BLaER1 treated with 17β-estradiol and CSF1 and Interleukin-3, amounts not matched to agents 10 nM and 100 nM (cell line): ENCODE measurements at regions not wholly inside any gene's neighbourhood (a gene's known extent, or its start where the extent isn't known, plus 50 kb on each side); places are given as distances from the start of the nearest gene placed in this dataset.
A peak's percentile ranks its signal among the peaks of the same experiment; 100 is the strongest.

Source experiments
- H3K27ac ChIP-seq, 11 experiments: shearing (Covaris generic); formaldehyde crosslinking; 2 replicates each; pipeline ENCODE4 v1.8.1; 2022
- H3K27me3 ChIP-seq, 11 experiments: shearing (Covaris generic); formaldehyde crosslinking; 2 replicates each; pipeline ENCODE4 v1.8.1; 2022
- H3K36me3 ChIP-seq, 11 experiments: shearing (Covaris generic); formaldehyde crosslinking; 2 replicates each; pipeline ENCODE4 v1.8.1; 2022
- H3K4me1 ChIP-seq, 10 experiments: shearing (Covaris generic); formaldehyde crosslinking; 2 replicates each; pipeline ENCODE4 v1.8.1; 2022
- H3K4me2 ChIP-seq, 11 experiments: shearing (Covaris generic); formaldehyde crosslinking; 2 replicates each; pipeline ENCODE4 v1.8.1; 2022
- H3K4me3 ChIP-seq, 10 experiments: shearing (Covaris generic); formaldehyde crosslinking; 2 replicates each; pipeline ENCODE4 v1.8.1; 2022
- H3K9ac ChIP-seq, 11 experiments: shearing (Covaris generic); formaldehyde crosslinking; 2 replicates each; pipeline ENCODE4 v1.8.1; 2022
- H3K9me3 ChIP-seq, 11 experiments: shearing (Covaris generic); formaldehyde crosslinking; replicated peaks in 1 of 11; 2 replicates each; pipeline ENCODE4 v1.8.1; 2022
- H4K20me1 ChIP-seq, 11 experiments: shearing (Covaris generic); formaldehyde crosslinking; 2 replicates each; pipeline ENCODE4 v1.8.1; 2022
- Cebpa-rat ChIP-seq, 11 experiments: shearing (Covaris generic); IDR thresholded peaks; 2 replicates each; pipeline ENCODE4 v1.8.1; 2022

GRCh38 chr5:89071941-89072331, 189.0 kb upstream of the MEF2C start:
- Histone ChIP-seq H3K27me3 (no peaks in the 10 kb centered on the region), H3K4me3 (no peak overlapping the region), H3K27ac (no peak overlapping the region), H3K4me2 (peak overlapping the region in 2 of 11 experiments; percentile 64 to 70; a peak in 2 of 22 replicates), H3K4me1 (peaks cover 10 to 25% (median 14%) of the 10 kb centered on the region in 10 experiments), H4K20me1 (no peaks in the 10 kb centered on the region), H3K36me3 (no peaks in the 10 kb centered on the region), H3K9me3 (no peaks in the 10 kb centered on the region), H3K9ac (no peak overlapping the region)
- TF ChIP-seq Cebpa-rat (IDR thresholded peaks at IDR 0.05): no peak

- no peak for TF ChIP-seq Cebpa-rat (IDR thresholded peaks at IDR 0.05)
- no peaks in the 10 kb centered on the region for H3K9me3 ChIP-seq
- H3K4me3 ChIP-seq: no peak overlapping the region
- peaks cover 10 to 25% (median 14%) of the 10 kb centered on the region in 10 experiments for H3K4me1 ChIP-seq
- no peaks in the 10 kb centered on the region for H4K20me1 ChIP-seq
- no peaks in the 10 kb centered on the region for H3K27me3 ChIP-seq
- no peak overlapping the region for H3K4me2 ChIP-seq
- H3K36me3 ChIP-seq: no peaks in the 10 kb centered on the region
- H3K9ac ChIP-seq: no peak overlapping the region
- no peak overlapping the region for H3K27ac ChIP-seq
Observed at GRCh38 chr5:89071101-89071940, 188.3 kb upstream of the MEF2C start.

GRCh38 chr5:89069591-89069990, 186.6 kb upstream of the MEF2C start:
- Histone ChIP-seq H3K4me3 (no peak overlapping the region), H3K27ac (no peak overlapping the region), H3K4me2 (no peak overlapping the region), H3K9ac (no peak overlapping the region), H3K4me1 (peaks cover 10 to 25% (median 14%) of the 10 kb centered on the region in 10 experiments), H3K9me3 (no peaks in the 10 kb centered on the region), H3K36me3 (no peaks in the 10 kb centered on the region), H3K27me3 (no peaks in the 10 kb centered on the region), H4K20me1 (no peaks in the 10 kb centered on the region)
- no peak for TF ChIP-seq Cebpa-rat (IDR thresholded peaks at IDR 0.05)

GRCh38 chr5:89067362-89067761, 184.4 kb upstream of the MEF2C start:
- Histone ChIP-seq H3K27ac (no peak overlapping the region), H3K27me3 (no peaks in the 10 kb centered on the region)

GRCh38 chr5:89065919-89066318, 182.9 kb upstream of the MEF2C start:
- Histone ChIP-seq H3K9me3 (no peaks in the 10 kb centered on the region), H3K27me3 (no peaks in the 10 kb centered on the region), H3K4me2 (no peak overlapping the region), H3K9ac (no peak overlapping the region), H4K20me1 (no peaks in the 10 kb centered on the region), H3K27ac (no peak overlapping the region), H3K4me3 (no peak overlapping the region), H3K36me3 (no peaks in the 10 kb centered on the region), H3K4me1 (no peaks in the 10 kb centered on the region)
- no peak for TF ChIP-seq Cebpa-rat (IDR thresholded peaks at IDR 0.05)

More at GRCh38 chr5:89067362-89067761, 184.4 kb upstream of the MEF2C start:
- H3K9ac ChIP-seq: no peak overlapping the region
- H3K4me3 ChIP-seq: no peak overlapping the region
- H3K4me1 ChIP-seq: peaks cover 0 to 11% (median 2%) of the 10 kb centered on the region in 10 experiments; a peak in 15 of 20 replicates
- no peaks in the 10 kb centered on the region for H3K36me3 ChIP-seq
- no peaks in the 10 kb centered on the region for H4K20me1 ChIP-seq
- H3K4me2 ChIP-seq: no peak overlapping the region
- no peak for TF ChIP-seq Cebpa-rat (IDR thresholded peaks at IDR 0.05)
- no peaks in the 10 kb centered on the region for H3K9me3 ChIP-seq

- Histone ChIP-seq H3K36me3 (no peaks in the 10 kb centered on the region), H3K4me2 (no peak overlapping the region), H3K4me1 (no peaks in the 10 kb centered on the region), H3K9me3 (no peaks in the 10 kb centered on the region), H3K4me3 (no peak overlapping the region), H4K20me1 (no peaks in the 10 kb centered on the region), H3K27ac (no peak overlapping the region), H3K9ac (no peak overlapping the region), H3K27me3 (no peaks in the 10 kb centered on the region)
- TF ChIP-seq Cebpa-rat (IDR thresholded peaks at IDR 0.05): no peak
Observed at GRCh38 chr5:89064736-89065135, 181.8 kb upstream of the MEF2C start.

- Histone ChIP-seq H3K27me3 (no peaks in the 10 kb centered on the region), H3K27ac (no peak overlapping the region), H3K4me3 (no peak overlapping the region), H3K9ac (no peak overlapping the region), H4K20me1 (no peaks in the 10 kb centered on the region), H3K36me3 (no peaks in the 10 kb centered on the region), H3K4me1 (no peaks in the 10 kb centered on the region), H3K4me2 (no peak overlapping the region), H3K9me3 (no peaks in the 10 kb centered on the region)
- no peak for TF ChIP-seq Cebpa-rat (IDR thresholded peaks at IDR 0.05)
Observed at GRCh38 chr5:89064054-89064453, 181.1 kb upstream of the MEF2C start.

- Histone ChIP-seq H3K27ac (no peak overlapping the region), H3K9ac (no peak overlapping the region), H4K20me1 (no peaks in the 10 kb centered on the region), H3K4me3 (no peak overlapping the region), H3K27me3 (no peaks in the 10 kb centered on the region), H3K4me2 (no peak overlapping the region), H3K9me3 (no peaks in the 10 kb centered on the region), H3K4me1 (no peaks in the 10 kb centered on the region), H3K36me3 (no peaks in the 10 kb centered on the region)
- no peak for TF ChIP-seq Cebpa-rat (IDR thresholded peaks at IDR 0.05)
Observed at GRCh38 chr5:89060768-89061167, 177.8 kb upstream of the MEF2C start.

- no peak for TF ChIP-seq Cebpa-rat (IDR thresholded peaks at IDR 0.05)
- no peak overlapping the region for H3K4me2 ChIP-seq
- no peak overlapping the region for H3K9ac ChIP-seq
- H3K4me1 ChIP-seq: no peaks in the 10 kb centered on the region
- no peaks in the 10 kb centered on the region for H3K36me3 ChIP-seq
- H3K4me3 ChIP-seq: no peak overlapping the region
- no peaks in the 10 kb centered on the region for H3K27me3 ChIP-seq
- H4K20me1 ChIP-seq: no peaks in the 10 kb centered on the region
- no peak overlapping the region for H3K27ac ChIP-seq
- H3K9me3 ChIP-seq: no peaks in the 10 kb centered on the region
Observed at GRCh38 chr5:89059274-89059673, 176.3 kb upstream of the MEF2C start.

- H3K36me3 ChIP-seq: no peaks in the 10 kb centered on the region
- no peak overlapping the region for H3K4me2 ChIP-seq
- H3K27me3 ChIP-seq: no peaks in the 10 kb centered on the region
- no peaks in the 10 kb centered on the region for H4K20me1 ChIP-seq
- TF ChIP-seq Cebpa-rat (IDR thresholded peaks at IDR 0.05): no peak
- no peak overlapping the region for H3K27ac ChIP-seq
- H3K9ac ChIP-seq: no peak overlapping the region
- peaks cover 5 to 11% (median 8%) of the 10 kb centered on the region in 11 experiments for H3K9me3 ChIP-seq
- H3K4me3 ChIP-seq: no peak overlapping the region
- no peaks in the 10 kb centered on the region for H3K4me1 ChIP-seq
Observed at GRCh38 chr5:89055695-89056085, 172.7 kb upstream of the MEF2C start.
